GM12891 (cell line): ENCODE measurements at regions not wholly inside any gene's neighbourhood (a gene's known extent, or its start where the extent isn't known, plus 50 kb on each side); places are given as distances from the start of the nearest gene placed in this dataset.

ENCODE experiments used
- POLR2A ChIP-seq: IDR thresholded peaks from 2 replicates; pipeline ENCODE4 v1.6.1; 2011; ENCODE audit warnings: low read depth, low read length, control low read depth
- POLR2AphosphoS5 ChIP-seq: IDR thresholded peaks from 2 replicates; pipeline ENCODE4 v1.6.1; 2011; ENCODE audit warnings: low read depth, low read length, control low read depth
- SPI1 ChIP-seq: IDR thresholded peaks from 2 replicates; pipeline ENCODE4 v1.6.1; 2011; ENCODE audit warnings: low read depth, low read length, control low read depth

DNA sequence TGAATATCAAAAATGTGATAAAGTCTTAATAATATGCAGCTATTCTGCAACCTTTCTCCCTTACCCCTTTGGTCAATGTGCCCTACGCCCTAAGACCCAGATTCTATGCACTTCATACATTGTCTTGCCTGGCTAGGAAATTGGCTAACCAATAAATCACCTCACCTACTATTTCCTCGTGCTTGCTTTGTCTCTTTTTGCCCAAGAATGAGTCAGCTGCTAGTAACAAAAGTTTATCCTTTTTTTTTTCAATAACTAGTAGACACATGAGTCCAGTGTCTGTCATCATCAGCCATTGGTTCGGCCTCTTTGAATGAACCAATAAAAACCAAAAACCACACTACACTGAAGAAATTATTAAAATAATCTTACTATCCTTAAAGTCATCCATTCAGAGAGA lies 387.1 kb downstream of the PPP3CA start:
- TF ChIP-seq POLR2A, result no peak
- TF ChIP-seq SPI1, result no peak
- TF ChIP-seq POLR2AphosphoS5, result no peak
